ENCODE measurements at regions not wholly inside any gene's neighbourhood (a gene's known extent, or its start where the extent isn't known, plus 50 kb on each side); places are given as distances from the start of the nearest gene placed in this dataset.

DNA sequence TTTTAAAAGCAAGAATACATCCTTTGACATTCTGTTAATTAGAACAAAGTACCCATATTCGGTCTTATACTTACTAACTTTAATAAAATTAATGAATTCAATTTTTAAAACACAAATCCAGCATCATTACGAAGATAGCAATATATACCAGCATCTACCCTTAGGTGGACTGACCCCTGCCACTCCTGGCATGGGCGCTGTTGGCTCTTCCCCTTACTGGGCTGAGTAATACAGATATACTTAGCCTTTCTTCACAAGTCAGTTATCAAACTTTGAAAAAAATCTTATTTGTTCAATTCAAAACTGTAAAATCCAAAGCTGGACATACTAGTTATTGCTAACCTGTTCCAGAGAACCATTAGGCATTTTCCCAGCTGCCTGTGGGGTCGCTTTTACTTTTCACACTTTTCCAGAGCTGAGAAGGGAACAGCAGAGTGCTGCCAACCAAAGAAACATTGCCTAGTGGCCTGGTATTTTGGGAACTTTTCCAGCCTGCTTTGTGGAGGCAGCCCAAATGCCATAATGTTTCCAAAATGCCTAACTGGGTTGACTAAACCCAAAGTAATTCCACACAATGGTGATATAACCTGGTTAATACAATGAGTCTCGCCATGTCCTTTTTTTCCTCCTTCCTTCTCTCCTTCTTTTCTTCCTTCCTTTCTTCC, 424.7 kb upstream of the ADGRL2 start:
- TF ChIP-seq, protein P1, sequence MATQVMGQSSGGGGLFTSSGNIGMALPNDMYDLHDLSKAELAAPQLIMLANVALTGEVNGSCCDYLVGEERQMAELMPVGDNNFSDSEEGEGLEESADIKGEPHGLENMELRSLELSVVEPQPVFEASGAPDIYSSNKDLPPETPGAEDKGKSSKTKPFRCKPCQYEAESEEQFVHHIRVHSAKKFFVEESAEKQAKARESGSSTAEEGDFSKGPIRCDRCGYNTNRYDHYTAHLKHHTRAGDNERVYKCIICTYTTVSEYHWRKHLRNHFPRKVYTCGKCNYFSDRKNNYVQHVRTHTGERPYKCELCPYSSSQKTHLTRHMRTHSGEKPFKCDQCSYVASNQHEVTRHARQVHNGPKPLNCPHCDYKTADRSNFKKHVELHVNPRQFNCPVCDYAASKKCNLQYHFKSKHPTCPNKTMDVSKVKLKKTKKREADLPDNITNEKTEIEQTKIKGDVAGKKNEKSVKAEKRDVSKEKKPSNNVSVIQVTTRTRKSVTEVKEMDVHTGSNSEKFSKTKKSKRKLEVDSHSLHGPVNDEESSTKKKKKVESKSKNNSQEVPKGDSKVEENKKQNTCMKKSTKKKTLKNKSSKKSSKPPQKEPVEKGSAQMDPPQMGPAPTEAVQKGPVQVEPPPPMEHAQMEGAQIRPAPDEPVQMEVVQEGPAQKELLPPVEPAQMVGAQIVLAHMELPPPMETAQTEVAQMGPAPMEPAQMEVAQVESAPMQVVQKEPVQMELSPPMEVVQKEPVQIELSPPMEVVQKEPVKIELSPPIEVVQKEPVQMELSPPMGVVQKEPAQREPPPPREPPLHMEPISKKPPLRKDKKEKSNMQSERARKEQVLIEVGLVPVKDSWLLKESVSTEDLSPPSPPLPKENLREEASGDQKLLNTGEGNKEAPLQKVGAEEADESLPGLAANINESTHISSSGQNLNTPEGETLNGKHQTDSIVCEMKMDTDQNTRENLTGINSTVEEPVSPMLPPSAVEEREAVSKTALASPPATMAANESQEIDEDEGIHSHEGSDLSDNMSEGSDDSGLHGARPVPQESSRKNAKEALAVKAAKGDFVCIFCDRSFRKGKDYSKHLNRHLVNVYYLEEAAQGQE (IDR thresholded peaks at IDR 0.05; ENCODE audit: insufficient read depth in 1 of 2, low read depth in 2 of 2, low read length in 1 of 2), result no peak
- TF ChIP-seq, protein P2, sequence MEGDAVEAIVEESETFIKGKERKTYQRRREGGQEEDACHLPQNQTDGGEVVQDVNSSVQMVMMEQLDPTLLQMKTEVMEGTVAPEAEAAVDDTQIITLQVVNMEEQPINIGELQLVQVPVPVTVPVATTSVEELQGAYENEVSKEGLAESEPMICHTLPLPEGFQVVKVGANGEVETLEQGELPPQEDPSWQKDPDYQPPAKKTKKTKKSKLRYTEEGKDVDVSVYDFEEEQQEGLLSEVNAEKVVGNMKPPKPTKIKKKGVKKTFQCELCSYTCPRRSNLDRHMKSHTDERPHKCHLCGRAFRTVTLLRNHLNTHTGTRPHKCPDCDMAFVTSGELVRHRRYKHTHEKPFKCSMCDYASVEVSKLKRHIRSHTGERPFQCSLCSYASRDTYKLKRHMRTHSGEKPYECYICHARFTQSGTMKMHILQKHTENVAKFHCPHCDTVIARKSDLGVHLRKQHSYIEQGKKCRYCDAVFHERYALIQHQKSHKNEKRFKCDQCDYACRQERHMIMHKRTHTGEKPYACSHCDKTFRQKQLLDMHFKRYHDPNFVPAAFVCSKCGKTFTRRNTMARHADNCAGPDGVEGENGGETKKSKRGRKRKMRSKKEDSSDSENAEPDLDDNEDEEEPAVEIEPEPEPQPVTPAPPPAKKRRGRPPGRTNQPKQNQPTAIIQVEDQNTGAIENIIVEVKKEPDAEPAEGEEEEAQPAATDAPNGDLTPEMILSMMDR (IDR thresholded peaks at IDR 0.05), result no peak
- TF ChIP-seq TCF7L2 (IDR thresholded peaks at IDR 0.05; ENCODE audit: low read depth, low read length) (no peak), POLR2AphosphoS5 (IDR thresholded peaks at IDR 0.05; ENCODE audit: low read depth, low read length) (no peak), SIN3A (IDR thresholded peaks at IDR 0.05; ENCODE audit: borderline replicate concordance, insufficient read depth, low read depth, low read length) (no peak)
- CTCF ChIA-PET, result no interaction called here
- no TSS peak for BruUV-seq (replicated peaks)
- no peak for DNase-seq (ENCODE audit: low read depth, low spot score)
- H3K27ac ChIP-seq (ENCODE audit: low read length), result no peak overlapping the region
- H3K4me1 ChIP-seq (ENCODE audit: control insufficient read depth, insufficient read depth, low read length), result no peaks in the 10 kb centered on the region
- POLR2A ChIA-PET, result no interaction called here
- no peak for ATAC-seq
- no peaks in the 10 kb centered on the region for H3K9me3 ChIP-seq (ENCODE audit: control insufficient read depth, insufficient read depth, low read depth, low read length)
- no peak overlapping the region for H3K4me3 ChIP-seq (ENCODE audit: low read depth in 2 of 2, low read length in 2 of 2)
- no peaks in the 10 kb centered on the region for H3K27me3 ChIP-seq (ENCODE audit: control insufficient read depth, insufficient read depth, low read length)
- in situ Hi-C loops (cut with HindIII; ENCODE audit: low pct_unique_long_range_greater_than_20kb, low sequenced_read_pairs) (no loop called here), intact Hi-C loops (cut with micrococcal nuclease; ENCODE audit: unreplicated experiment) (no loop called here)
- no peaks in the 10 kb centered on the region for H3K36me3 ChIP-seq (ENCODE audit: control insufficient read depth, insufficient read depth, low read length)

DNA sequence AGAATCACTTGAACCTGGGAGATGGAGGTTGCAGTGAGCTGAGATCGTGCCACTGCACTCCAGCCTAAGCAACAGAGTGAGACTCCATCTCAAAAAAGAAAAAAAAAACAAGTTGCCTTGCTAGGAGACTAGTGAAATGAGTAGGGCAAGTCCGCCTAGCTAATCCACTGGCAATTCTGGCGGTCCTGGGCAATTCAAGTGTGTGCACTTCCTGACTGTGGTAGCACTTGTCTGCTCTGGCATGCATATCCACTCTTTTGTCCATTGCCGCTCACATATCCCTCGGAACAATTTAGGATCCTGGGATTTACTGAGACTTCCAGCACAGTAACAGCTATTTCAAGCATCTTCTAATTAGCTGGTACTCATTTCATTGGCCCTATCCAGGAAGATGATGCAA, 426.3 kb upstream of the ADGRL2 start:
- ChIA-PET POLR2A (no interaction called here), CTCF (no interaction called here)
- no peaks in the 10 kb centered on the region for H3K4me1 ChIP-seq (ENCODE audit: control insufficient read depth, insufficient read depth, low read length)
- H3K27me3 ChIP-seq (ENCODE audit: control insufficient read depth, insufficient read depth, low read length), result no peaks in the 10 kb centered on the region
- no TSS peak for BruUV-seq (replicated peaks)
- H3K4me3 ChIP-seq (ENCODE audit: low read depth in 2 of 2, low read length in 2 of 2), result no peak overlapping the region
- in situ Hi-C loops (cut with HindIII; ENCODE audit: low pct_unique_long_range_greater_than_20kb, low sequenced_read_pairs), result no loop called here
- no peaks in the 10 kb centered on the region for H3K36me3 ChIP-seq (ENCODE audit: control insufficient read depth, insufficient read depth, low read length)
- ATAC-seq (no peak), DNase-seq (ENCODE audit: low read depth, low spot score) (no peak)
- H3K9me3 ChIP-seq (ENCODE audit: control insufficient read depth, insufficient read depth, low read depth, low read length), result no peaks in the 10 kb centered on the region
- TF ChIP-seq, protein P1 (IDR thresholded peaks at IDR 0.05; ENCODE audit: insufficient read depth in 1 of 2, low read depth in 2 of 2, low read length in 1 of 2), result no peak
- TF ChIP-seq, protein P2 (IDR thresholded peaks at IDR 0.05), result no peak
- no peak for TF ChIP-seq POLR2AphosphoS5 (IDR thresholded peaks at IDR 0.05; ENCODE audit: low read depth, low read length)
- intact Hi-C loops (cut with micrococcal nuclease; ENCODE audit: unreplicated experiment), result no loop called here
- no peak overlapping the region for H3K27ac ChIP-seq (ENCODE audit: low read length)

Measured in Panc1 (cell line).